Stomach (tissue), 4 donors: ENCODE measurements at regions not wholly inside any gene's neighbourhood (a gene's known extent, or its start where the extent isn't known, plus 50 kb on each side); places are given as distances from the start of the nearest gene placed in this dataset.

Experiments used
- EP300 ChIP-seq: sonication (generic); formaldehyde crosslinking; IDR thresholded peaks from one replicate; pipeline ENCODE4 v1.6.1; 2017; ENCODE audit warnings: antibody characterized with exemption
- POLR2A ChIP-seq, 4 donors: fragments of 450-650 bp; IDR thresholded peaks; one replicate each; pipeline ENCODE4 v1.6.1; 2016; ENCODE audit warnings: antibody characterized with exemption in 4 of 4, control low read depth in 2 of 4, mild to moderate bottlenecking in 1 of 4, moderate library complexity in 1 of 4
- POLR2AphosphoS5 ChIP-seq, 3 donors: sonication (generic); formaldehyde crosslinking; IDR thresholded peaks; one replicate each; pipeline ENCODE4 v1.6.1; 2016; ENCODE audit warnings: antibody characterized with exemption in 3 of 3
- TF ChIP-seq, protein P1 (sequence below), 7 experiments: fragments of 450-650 bp in 4 of 7; fragments of 200-600 bp in 3 of 7; sonication (generic) in 3 of 7; IDR thresholded peaks; one replicate each; pipeline ENCODE4 v1.5.1; 2016 to 2019; ENCODE audit warnings: antibody characterized with exemption in 7 of 7, control low read depth in 2 of 7, mild to moderate bottlenecking in 1 of 7

DNA sequence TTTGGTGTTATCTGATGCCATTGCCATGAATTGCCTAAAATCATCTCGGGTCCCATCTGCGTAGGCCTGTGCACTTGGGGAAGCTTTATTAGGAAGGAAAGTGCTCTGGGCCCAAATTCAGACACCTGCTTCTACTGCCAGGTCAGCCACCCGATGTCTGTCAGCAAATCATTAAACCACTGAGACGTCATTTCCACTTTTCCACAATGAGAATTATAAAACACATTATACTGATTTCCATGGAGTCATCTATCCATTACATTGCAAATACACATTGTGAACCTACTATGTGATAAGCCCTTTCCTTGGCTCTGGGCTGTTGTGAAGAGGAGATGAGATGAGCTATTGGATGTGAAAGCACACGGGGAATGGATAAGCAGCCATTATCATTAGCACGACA is 1022.9 kb downstream of the BCL11B start:
- TF ChIP-seq, protein P1, sequence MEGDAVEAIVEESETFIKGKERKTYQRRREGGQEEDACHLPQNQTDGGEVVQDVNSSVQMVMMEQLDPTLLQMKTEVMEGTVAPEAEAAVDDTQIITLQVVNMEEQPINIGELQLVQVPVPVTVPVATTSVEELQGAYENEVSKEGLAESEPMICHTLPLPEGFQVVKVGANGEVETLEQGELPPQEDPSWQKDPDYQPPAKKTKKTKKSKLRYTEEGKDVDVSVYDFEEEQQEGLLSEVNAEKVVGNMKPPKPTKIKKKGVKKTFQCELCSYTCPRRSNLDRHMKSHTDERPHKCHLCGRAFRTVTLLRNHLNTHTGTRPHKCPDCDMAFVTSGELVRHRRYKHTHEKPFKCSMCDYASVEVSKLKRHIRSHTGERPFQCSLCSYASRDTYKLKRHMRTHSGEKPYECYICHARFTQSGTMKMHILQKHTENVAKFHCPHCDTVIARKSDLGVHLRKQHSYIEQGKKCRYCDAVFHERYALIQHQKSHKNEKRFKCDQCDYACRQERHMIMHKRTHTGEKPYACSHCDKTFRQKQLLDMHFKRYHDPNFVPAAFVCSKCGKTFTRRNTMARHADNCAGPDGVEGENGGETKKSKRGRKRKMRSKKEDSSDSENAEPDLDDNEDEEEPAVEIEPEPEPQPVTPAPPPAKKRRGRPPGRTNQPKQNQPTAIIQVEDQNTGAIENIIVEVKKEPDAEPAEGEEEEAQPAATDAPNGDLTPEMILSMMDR (IDR thresholded peaks at IDR 0.05): no peak
- TF ChIP-seq EP300 (no peak), POLR2A (IDR thresholded peaks at IDR 0.05) (no peak), POLR2AphosphoS5 (IDR thresholded peaks at IDR 0.05) (no peak)
